Colonic mucosa (tissue), 4 donors: ENCODE measurements at regions not wholly inside any gene's neighbourhood (a gene's known extent, or its start where the extent isn't known, plus 50 kb on each side); places are given as distances from the start of the nearest gene placed in this dataset.

Experiments used
- DNase-seq: peaks from one replicate; pipeline ENCODE4 v3.0.0-alpha.2; 2020
- H3K27ac ChIP-seq: fragments of 200-600 bp; one replicate; pipeline ENCODE4 v1.8.0; 2021
- H3K27me3 ChIP-seq: fragments of 200-600 bp; one replicate; pipeline ENCODE4 v1.8.0; 2021
- H3K36me3 ChIP-seq: fragments of 200-600 bp; one replicate; pipeline ENCODE4 v1.8.0; 2021
- H3K4me1 ChIP-seq: fragments of 200-600 bp; one replicate; pipeline ENCODE4 v1.8.0; 2021; ENCODE audit warnings: mild to moderate bottlenecking
- H3K4me3 ChIP-seq: fragments of 200-600 bp; one replicate; pipeline ENCODE4 v1.8.0; 2021
- H3K9ac ChIP-seq, 2 donors: one replicate each; pipeline ENCODE4 v1.7.0; 2013; ENCODE audit warnings: control low read depth in 2 of 2, low read depth in 2 of 2, low read length in 2 of 2
- H3K9me3 ChIP-seq: fragments of 200-600 bp; one replicate; pipeline ENCODE4 v1.8.0; 2021
- intact Hi-C: fragments of 100-400 bp; cut with DNase I; formaldehyde crosslinking; loops from one replicate; pipeline ENCODE4 v1.14.1; 2022
- TF ChIP-seq, protein P1 (sequence below): fragments of 200-600 bp; IDR thresholded peaks from one replicate; pipeline ENCODE4 v1.8.0; 2022; ENCODE audit warnings: antibody characterized with exemption, mild to moderate bottlenecking
- donor health status: healthy.
- donor health status: DM: no; HTN: no; CAD: no.
- donor health status: DM: no; HTN: no; CAD: no.

DNA sequence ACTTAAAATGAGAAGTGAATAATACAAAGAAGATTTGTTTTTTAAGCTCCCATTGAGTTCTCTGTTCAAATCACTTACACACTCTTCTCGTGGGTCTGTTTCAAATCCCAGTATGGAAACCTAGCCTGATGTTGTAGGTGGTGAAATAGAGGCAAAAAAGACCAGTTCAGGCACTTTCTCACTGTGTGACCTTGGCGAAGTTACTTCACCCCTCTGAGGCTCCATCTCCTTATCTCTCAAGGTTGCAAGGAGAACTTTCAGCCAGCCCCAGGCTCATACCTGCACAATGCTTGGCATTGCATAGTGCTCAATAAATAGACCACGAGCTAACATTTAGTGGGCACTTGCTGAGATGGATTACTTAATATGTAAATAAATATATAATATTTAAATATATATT lies 90.1 kb downstream of the PRLHR start:
- no peaks in the 10 kb centered on the region for H3K4me1 ChIP-seq
- no peaks in the 10 kb centered on the region for H3K27me3 ChIP-seq
- no peak overlapping the region for H3K9ac ChIP-seq
- no peak overlapping the region for H3K4me3 ChIP-seq
- no peaks in the 10 kb centered on the region for H3K36me3 ChIP-seq
- TF ChIP-seq, protein P1, sequence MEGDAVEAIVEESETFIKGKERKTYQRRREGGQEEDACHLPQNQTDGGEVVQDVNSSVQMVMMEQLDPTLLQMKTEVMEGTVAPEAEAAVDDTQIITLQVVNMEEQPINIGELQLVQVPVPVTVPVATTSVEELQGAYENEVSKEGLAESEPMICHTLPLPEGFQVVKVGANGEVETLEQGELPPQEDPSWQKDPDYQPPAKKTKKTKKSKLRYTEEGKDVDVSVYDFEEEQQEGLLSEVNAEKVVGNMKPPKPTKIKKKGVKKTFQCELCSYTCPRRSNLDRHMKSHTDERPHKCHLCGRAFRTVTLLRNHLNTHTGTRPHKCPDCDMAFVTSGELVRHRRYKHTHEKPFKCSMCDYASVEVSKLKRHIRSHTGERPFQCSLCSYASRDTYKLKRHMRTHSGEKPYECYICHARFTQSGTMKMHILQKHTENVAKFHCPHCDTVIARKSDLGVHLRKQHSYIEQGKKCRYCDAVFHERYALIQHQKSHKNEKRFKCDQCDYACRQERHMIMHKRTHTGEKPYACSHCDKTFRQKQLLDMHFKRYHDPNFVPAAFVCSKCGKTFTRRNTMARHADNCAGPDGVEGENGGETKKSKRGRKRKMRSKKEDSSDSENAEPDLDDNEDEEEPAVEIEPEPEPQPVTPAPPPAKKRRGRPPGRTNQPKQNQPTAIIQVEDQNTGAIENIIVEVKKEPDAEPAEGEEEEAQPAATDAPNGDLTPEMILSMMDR, result no peak
- intact Hi-C loops, result no loop called here
- H3K9me3 ChIP-seq, result no peaks in the 10 kb centered on the region
- DNase-seq, result no peak
- no peak overlapping the region for H3K27ac ChIP-seq

- DNase-seq, result no peak
- H3K9ac ChIP-seq, result no peak overlapping the region
- TF ChIP-seq, protein P1, result no peak
- no peaks in the 10 kb centered on the region for H3K27me3 ChIP-seq
- H3K9me3 ChIP-seq, result no peaks in the 10 kb centered on the region
- no peaks in the 10 kb centered on the region for H3K36me3 ChIP-seq
- H3K27ac ChIP-seq, result no peak overlapping the region
- intact Hi-C loops, result no loop called here
- H3K4me3 ChIP-seq, result no peak overlapping the region
- no peaks in the 10 kb centered on the region for H3K4me1 ChIP-seq
These were observed 90.8 kb downstream of the PRLHR start for GRCh38 chr10:118504467-118505205.

DNA sequence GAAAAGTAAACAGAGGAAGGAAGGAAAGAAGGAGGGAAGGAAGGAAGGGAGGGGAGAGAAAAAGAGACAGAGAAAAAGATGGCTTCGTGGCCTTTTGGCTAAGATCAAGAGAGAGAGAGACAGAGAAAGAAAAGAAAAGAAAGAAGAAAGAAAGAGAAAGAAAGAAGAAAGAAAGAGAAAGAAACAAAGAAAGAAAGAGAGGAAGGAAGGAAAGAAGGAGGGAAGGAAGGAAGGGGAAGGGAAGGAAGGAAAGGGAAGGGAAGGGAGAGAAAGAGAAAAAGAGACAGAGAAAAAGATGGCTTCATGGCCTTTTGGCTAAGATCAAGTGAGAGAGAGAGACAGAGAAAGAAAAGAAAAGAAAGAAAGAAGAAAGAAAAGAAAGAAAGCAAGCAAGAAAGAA lies 91.4 kb downstream of the PRLHR start:
- H3K9ac ChIP-seq, result no peak overlapping the region
- H3K27ac ChIP-seq, result no peak overlapping the region
- H3K27me3 ChIP-seq, result no peaks in the 10 kb centered on the region
- intact Hi-C loops, result no loop called here
- H3K9me3 ChIP-seq, result no peaks in the 10 kb centered on the region
- H3K4me1 ChIP-seq, result no peaks in the 10 kb centered on the region
- H3K4me3 ChIP-seq, result no peak overlapping the region
- H3K36me3 ChIP-seq, result no peaks in the 10 kb centered on the region
- DNase-seq, result no peak
- TF ChIP-seq, protein P1, result no peak

DNA sequence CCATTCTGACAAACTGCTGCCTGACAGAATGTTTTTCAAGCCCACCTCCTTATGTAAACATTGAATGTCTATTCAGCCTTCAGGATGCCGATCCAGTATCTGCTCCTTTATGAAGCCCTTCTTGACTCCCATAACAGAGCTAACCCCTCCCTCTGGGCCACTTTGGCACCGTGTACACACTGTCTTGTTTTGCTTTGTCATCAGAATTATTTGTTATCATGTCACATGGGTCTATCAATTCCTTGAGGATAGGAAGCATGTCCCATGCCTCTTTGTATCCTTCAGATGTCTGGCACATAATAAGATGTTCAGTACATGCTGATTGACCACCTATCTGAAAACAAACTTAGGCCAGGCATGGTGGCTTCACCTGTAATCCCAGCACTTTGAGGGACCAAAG lies 92.3 kb downstream of the PRLHR start:
- no peak for DNase-seq
- no peak overlapping the region for H3K4me3 ChIP-seq
- intact Hi-C loops, result no loop called here
- no peaks in the 10 kb centered on the region for H3K9me3 ChIP-seq
- TF ChIP-seq, protein P1, result no peak
- H3K4me1 ChIP-seq, result no peaks in the 10 kb centered on the region
- no peaks in the 10 kb centered on the region for H3K27me3 ChIP-seq
- H3K36me3 ChIP-seq, result no peaks in the 10 kb centered on the region
- H3K9ac ChIP-seq, result no peak overlapping the region
- H3K27ac ChIP-seq, result no peak overlapping the region

GRCh38 chr10:118501637-118502440 lies 93.6 kb downstream of the PRLHR start:
- no peaks in the 10 kb centered on the region for H3K36me3 ChIP-seq
- no peak overlapping the region for H3K9ac ChIP-seq
- no peak overlapping the region for H3K4me3 ChIP-seq
- H3K9me3 ChIP-seq, result no peaks in the 10 kb centered on the region
- no peaks in the 10 kb centered on the region for H3K27me3 ChIP-seq
- H3K4me1 ChIP-seq, result peaks cover 1% of the 10 kb centered on the region
- intact Hi-C loops, result no loop called here
- DNase-seq, result no peak
- H3K27ac ChIP-seq, result no peak overlapping the region
- TF ChIP-seq, protein P1, result no peak
